Endothelial cell of umbilical vein (primary cell): ENCODE measurements at regions not wholly inside any gene's neighbourhood (a gene's known extent, or its start where the extent isn't known, plus 50 kb on each side); places are given as distances from the start of the nearest gene placed in this dataset.

Source experiments
- BruUV-seq: library from RNA; stranded (reverse); fragments of 400-500 nt; replicated peaks from 2 replicates; lab custom pipeline; 2021; lab: Mats Ljungman, UMichigan
- CTCF ChIA-PET: fragments of 300-600, 350-600 bp; sonication (Branson Sonifier 250); formaldehyde crosslinking; loops from one replicate; lab custom pipeline; 2021; ENCODE audit warnings: antibody characterized with exemption, inconsistent platforms; lab: Charles Lee
- POLR2A ChIA-PET: fragments of 300-600, 350-600 bp; sonication (Branson Sonifier 250); formaldehyde crosslinking; loops from one replicate; lab custom pipeline; 2021; ENCODE audit warnings: antibody characterized with exemption, inconsistent platforms; lab: Charles Lee
- DNase-seq: peaks from one replicate; pipeline ENCODE4 v3.0.0-alpha.2; 2011; ENCODE audit warnings: low read depth, low spot score
- FAIRE-seq: peaks from 2 replicates; lab custom pipeline; 2011; peaks lifted over from hg19 to GRCh38; lab: Jason Lieb, UNC
- H2AFZ ChIP-seq: 2 replicates; pipeline ENCODE4 v1.6.0; 2012; ENCODE audit warnings: low read depth, low read length, control low read depth, inconsistent platforms
- H3K27ac ChIP-seq: 2 replicates; pipeline ENCODE4 v1.5.1; 2011; ENCODE audit warnings: low read depth, mild to moderate bottlenecking, control low read depth, low read length, moderate library complexity; ENCODE audit not compliant: insufficient read depth
- H3K27me3 ChIP-seq, 2 experiments: 2 replicates each; pipeline versions ENCODE4 v1.6.0 to v1.6.1; 2011; ENCODE audit warnings: low read length in 2 of 2, mixed read lengths in 1 of 2; ENCODE audit not compliant: control insufficient read depth in 2 of 2, insufficient read depth in 2 of 2
- H3K36me3 ChIP-seq, 2 experiments: 2 replicates in 1 of 2; 3 replicates in 1 of 2; pipeline ENCODE4 v1.5.1; 2011; ENCODE audit warnings: low read length in 2 of 2, mild to moderate bottlenecking in 1 of 2, moderate library complexity in 1 of 2; ENCODE audit not compliant: control insufficient read depth in 2 of 2, insufficient read depth in 2 of 2; ENCODE audit errors: extremely low read depth in 1 of 2
- H3K4me1 ChIP-seq: 3 replicates; pipeline ENCODE4 v1.5.1; 2011; ENCODE audit warnings: mild to moderate bottlenecking, low read length; ENCODE audit not compliant: control insufficient read depth, insufficient read depth; ENCODE audit errors: extremely low read depth
- H3K4me2 ChIP-seq: 2 replicates; pipeline ENCODE4 v1.6.1; 2011; ENCODE audit warnings: low read length, control low read depth, mixed read lengths; ENCODE audit not compliant: insufficient read depth
- H3K4me3 ChIP-seq, 3 experiments: fragments of 200-600 bp in 1 of 3; sonication (generic), shearing (Covaris generic) in 1 of 3; replicated peaks in 1 of 3; 2 replicates each; pipeline ENCODE4 v1.5.1; 2011 to 2016; ENCODE audit warnings: control low read depth in 3 of 3, low read length in 3 of 3, mild to moderate bottlenecking in 2 of 3, inconsistent platforms in 1 of 3, low read depth in 1 of 3, moderate library complexity in 1 of 3; ENCODE audit not compliant: insufficient read depth in 1 of 3
- H3K79me2 ChIP-seq: 2 replicates; pipeline ENCODE4 v1.6.0; 2012; ENCODE audit warnings: low read length, inconsistent platforms; ENCODE audit not compliant: control insufficient read depth, insufficient read depth
- H3K9ac ChIP-seq: replicated peaks from 2 replicates; pipeline ENCODE3; 2011; ENCODE audit warnings: low read length, control low read depth; ENCODE audit not compliant: insufficient read depth; ENCODE audit errors: extremely low read depth
- H3K9me1 ChIP-seq: replicated peaks from 3 replicates; pipeline ENCODE4 v1.6.0; 2011; ENCODE audit warnings: mild to moderate bottlenecking, low read length; ENCODE audit not compliant: control insufficient read depth, insufficient read depth; ENCODE audit errors: extremely low read depth
- H3K9me3 ChIP-seq: replicated peaks from 2 replicates; pipeline ENCODE4 v1.5.1; 2012; ENCODE audit warnings: low read length, inconsistent platforms; ENCODE audit not compliant: control insufficient read depth, insufficient read depth
- H4K20me1 ChIP-seq: replicated peaks from 2 replicates; pipeline ENCODE3; 2011; ENCODE audit warnings: mild to moderate bottlenecking, low read length; ENCODE audit not compliant: control insufficient read depth, insufficient read depth; ENCODE audit errors: extremely low read depth
- CTCF ChIP-seq, 2 donors: IDR thresholded peaks; 1 replicate in 1 of 2; 2 replicates in 1 of 2; pipeline ENCODE4 v1.5.1; 2011; ENCODE audit warnings: low read length in 2 of 2, mild to moderate bottlenecking in 2 of 2, moderate library complexity in 2 of 2, control low read depth in 1 of 2, inconsistent platforms in 1 of 2, low read depth in 1 of 2; ENCODE audit not compliant: insufficient read depth in 1 of 2; ENCODE audit errors: extremely low read depth in 1 of 2
- EZH2 ChIP-seq: IDR thresholded peaks from 2 replicates; pipeline ENCODE4 v1.6.1; 2012; ENCODE audit warnings: borderline replicate concordance, low read depth, mild to moderate bottlenecking, moderate library complexity, low read length, inconsistent platforms; ENCODE audit not compliant: severe bottlenecking
- FOS ChIP-seq: IDR thresholded peaks from 2 replicates; pipeline ENCODE4 v1.6.1; 2011; ENCODE audit warnings: mild to moderate bottlenecking, low read length, moderate library complexity, borderline replicate concordance; ENCODE audit not compliant: insufficient read depth
- GATA2 ChIP-seq: IDR thresholded peaks from 2 replicates; pipeline ENCODE4 v1.7.0; 2011; ENCODE audit warnings: low read depth, mild to moderate bottlenecking, moderate library complexity, mixed read lengths, low read length; ENCODE audit not compliant: insufficient read length, insufficient read depth
- JUN ChIP-seq: IDR thresholded peaks from 2 replicates; pipeline ENCODE4 v1.6.1; 2011; ENCODE audit warnings: borderline replicate concordance, low read depth; ENCODE audit not compliant: insufficient read length, insufficient read depth
- MAX ChIP-seq: IDR thresholded peaks from 2 replicates; pipeline ENCODE4 v1.6.1; 2011; ENCODE audit not compliant: insufficient read depth, insufficient read length
- MYC ChIP-seq: IDR thresholded peaks from one replicate; pipeline ENCODE4 v1.6.1; 2011; ENCODE audit warnings: mild to moderate bottlenecking, low read depth, low read length
- POLR2A ChIP-seq: IDR thresholded peaks from 2 replicates; pipeline ENCODE4 v1.6.1; 2012; ENCODE audit warnings: low read depth, mild to moderate bottlenecking, control low read depth, low read length
- POLR2AphosphoS5 ChIP-seq: IDR thresholded peaks from 2 replicates; pipeline ENCODE4 v1.6.1; 2012; ENCODE audit warnings: low read depth, mild to moderate bottlenecking, control low read depth, low read length, moderate library complexity; ENCODE audit not compliant: insufficient read depth
- dilution Hi-C: fragments of 300-500 bp; cut with MboI; formaldehyde crosslinking; loops from one replicate; pipeline ENCODE4 v1.15.0; 2019; ENCODE audit warnings: low sequenced_read_pairs; ENCODE audit not compliant: extremely low pct_ligation_motif_present
- intact Hi-C: fragments of 100-400 bp; cut with micrococcal nuclease; formaldehyde crosslinking; loops from one replicate; pipeline ENCODE4 v1.10.0; 2022

GRCh38 chr12:60437297-60437696 is 841.5 kb downstream of the SLC16A7 start:
- peak; percentile 89 for DNase-seq
- intact Hi-C loops (loop anchor here (1.0 to 5.0 kb wide), 3 partner anchors 42 to 598 kb away; no protein-coding TSS in a partner anchor), dilution Hi-C loops (no loop called here)
- H4K20me1 ChIP-seq, result no peaks in the 10 kb centered on the region
- TF ChIP-seq POLR2AphosphoS5 (no peak), JUN (peak; percentile 71), CTCF (IDR thresholded peaks at IDR 0.05; ENCODE audit: extremely low read depth in 1 of 2, insufficient read depth in 1 of 2, low read depth in 1 of 2, low read length in 2 of 2) (no peak), POLR2A (no peak), GATA2 (peak; percentile 40), FOS (peak; percentile 61)
- BruUV-seq, result no TSS peak
- H3K27me3 ChIP-seq, result no peaks in the 10 kb centered on the region
- no peaks in the 10 kb centered on the region for H3K9me1 ChIP-seq
- ChIA-PET POLR2A (no interaction called here), CTCF (interaction anchor here (1.1 to 1.9 kb wide), 3 partner anchors 11 to 180 kb away, joined by 3 to 7 read pairs (median 5); no protein-coding TSS in a partner anchor)
- H3K4me3 ChIP-seq, result no peak overlapping the region
- H3K4me1 ChIP-seq, result peaks cover 11% of the 10 kb centered on the region
- H3K36me3 ChIP-seq, result no peaks in the 10 kb centered on the region
- peak overlapping the region; percentile 84 for H3K27ac ChIP-seq
- H3K9me3 ChIP-seq, result no peaks in the 10 kb centered on the region
- no peak for FAIRE-seq
- H3K4me2 ChIP-seq, result peak overlapping the region; percentile 16
- H3K9ac ChIP-seq, result peak overlapping the region; percentile 43
- no peaks in the 10 kb centered on the region for H3K79me2 ChIP-seq
- H2AFZ ChIP-seq, result no peak overlapping the region

GRCh38 chr12:60441577-60441976 is 845.7 kb downstream of the SLC16A7 start:
- dilution Hi-C loops (no loop called here), intact Hi-C loops (no loop called here)
- TF ChIP-seq GATA2, result no peak
- no peak for TF ChIP-seq EZH2
- TF ChIP-seq CTCF (IDR thresholded peaks at IDR 0.05; ENCODE audit: extremely low read depth in 1 of 2, insufficient read depth in 1 of 2, low read depth in 1 of 2, low read length in 2 of 2), result no peak
- TF ChIP-seq POLR2AphosphoS5, result no peak
- no peak for TF ChIP-seq POLR2A
- no peak for TF ChIP-seq JUN
- no peak for TF ChIP-seq MAX
- TF ChIP-seq FOS, result no peak
- TF ChIP-seq MYC, result no peak
- Histone ChIP-seq H3K36me3 (no peaks in the 10 kb centered on the region), H3K27me3 (no peaks in the 10 kb centered on the region), H3K4me3 (no peak overlapping the region), H4K20me1 (no peaks in the 10 kb centered on the region), H3K9ac (no peak overlapping the region), H3K4me1 (peaks cover 11% of the 10 kb centered on the region), H3K79me2 (no peaks in the 10 kb centered on the region), H2AFZ (no peak overlapping the region), H3K4me2 (no peak overlapping the region), H3K27ac (no peak overlapping the region), H3K9me3 (no peaks in the 10 kb centered on the region), H3K9me1 (no peaks in the 10 kb centered on the region)
- BruUV-seq, result no TSS peak
- CTCF ChIA-PET, result no interaction called here
- FAIRE-seq, result no peak
- DNase-seq, result no peak
- POLR2A ChIA-PET, result no interaction called here
